ENCODE measurements at regions not wholly inside any gene's neighbourhood (a gene's known extent, or its start where the extent isn't known, plus 50 kb on each side); places are given as distances from the start of the nearest gene placed in this dataset.

DNA sequence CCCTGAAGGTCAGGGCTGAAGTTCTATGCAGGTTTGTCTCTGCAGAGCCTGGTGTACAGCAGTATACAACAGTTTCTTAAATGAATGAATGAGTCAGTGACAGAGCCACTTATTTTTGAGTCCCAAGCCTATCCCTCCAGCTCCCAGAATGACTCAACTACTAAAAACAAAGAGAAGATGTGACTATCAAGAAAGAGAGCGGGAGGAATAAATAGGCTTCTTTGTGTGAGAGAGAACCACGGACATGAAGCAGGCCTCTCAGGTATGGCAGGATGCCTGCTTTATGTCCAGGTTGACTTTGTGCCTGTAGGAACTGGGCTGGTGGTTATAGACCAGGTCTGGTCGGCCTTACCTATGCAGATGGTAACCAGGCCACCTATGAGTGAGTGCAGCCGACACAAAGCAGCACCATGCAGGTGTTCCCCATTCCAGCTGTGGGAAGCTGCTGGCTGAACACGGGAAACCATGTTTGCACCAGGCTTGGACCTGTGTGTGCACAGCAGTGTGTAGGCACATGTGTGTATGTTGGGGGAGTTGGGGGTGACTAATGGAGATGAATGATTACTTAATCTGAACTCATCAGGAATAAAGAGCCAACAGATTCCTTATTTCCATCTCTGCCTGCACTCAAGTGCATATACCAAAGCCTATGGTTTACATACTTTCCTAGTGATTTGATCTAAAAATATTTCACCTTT lies 171.0 kb downstream of the OSR1 start:
- Histone ChIP-seq H3K4me3 (ENCODE audit: control insufficient read depth in 2 of 3, extremely low read depth in 1 of 3, insufficient read depth in 2 of 3, low read depth in 1 of 3, low read length in 3 of 3) (no peak overlapping the region), H3K9me1 (ENCODE audit: control insufficient read depth, extremely low read depth, insufficient read depth, low read length) (no peaks in the 10 kb centered on the region), H3K4me2 (ENCODE audit: control insufficient read depth, extremely low read depth, insufficient read depth, low read depth, low read length) (peak overlapping the region; percentile 52), H3K27ac (ENCODE audit: control insufficient read depth, insufficient read depth, low read length) (peak overlapping the region; percentile 67), H3K4me1 (ENCODE audit: control insufficient read depth, extremely low read depth, insufficient read depth, low read length) (peaks cover 21% of the 10 kb centered on the region), H3K36me3 (ENCODE audit: control insufficient read depth in 2 of 2, extremely low read depth in 1 of 2, insufficient read depth in 2 of 2, low read length in 2 of 2) (no peaks in the 10 kb centered on the region), H3K9me3 (ENCODE audit: control insufficient read depth, low read depth, low read length) (no peaks in the 10 kb centered on the region), H3K9ac (ENCODE audit: control insufficient read depth, extremely low read depth, insufficient read depth, low read length) (peak overlapping the region; percentile 4), H2AFZ (ENCODE audit: control insufficient read depth, low read length) (peak overlapping the region; percentile 31), H3K79me2 (ENCODE audit: control insufficient read depth, insufficient read depth, low read length) (no peaks in the 10 kb centered on the region), H3K27me3 (ENCODE audit: control insufficient read depth, extremely low read depth, insufficient read depth, low read length) (no peaks in the 10 kb centered on the region), H4K20me1 (ENCODE audit: control insufficient read depth, extremely low read depth, insufficient read depth, low read length) (no peaks in the 10 kb centered on the region)
- dilution Hi-C loops (cut with MboI; ENCODE audit: extremely low pct_ligation_motif_present, low sequenced_read_pairs), result no loop called here
- no peak for TF ChIP-seq EZH2 (IDR thresholded peaks at IDR 0.05; ENCODE audit: low read length)
- TF ChIP-seq, protein P1, sequence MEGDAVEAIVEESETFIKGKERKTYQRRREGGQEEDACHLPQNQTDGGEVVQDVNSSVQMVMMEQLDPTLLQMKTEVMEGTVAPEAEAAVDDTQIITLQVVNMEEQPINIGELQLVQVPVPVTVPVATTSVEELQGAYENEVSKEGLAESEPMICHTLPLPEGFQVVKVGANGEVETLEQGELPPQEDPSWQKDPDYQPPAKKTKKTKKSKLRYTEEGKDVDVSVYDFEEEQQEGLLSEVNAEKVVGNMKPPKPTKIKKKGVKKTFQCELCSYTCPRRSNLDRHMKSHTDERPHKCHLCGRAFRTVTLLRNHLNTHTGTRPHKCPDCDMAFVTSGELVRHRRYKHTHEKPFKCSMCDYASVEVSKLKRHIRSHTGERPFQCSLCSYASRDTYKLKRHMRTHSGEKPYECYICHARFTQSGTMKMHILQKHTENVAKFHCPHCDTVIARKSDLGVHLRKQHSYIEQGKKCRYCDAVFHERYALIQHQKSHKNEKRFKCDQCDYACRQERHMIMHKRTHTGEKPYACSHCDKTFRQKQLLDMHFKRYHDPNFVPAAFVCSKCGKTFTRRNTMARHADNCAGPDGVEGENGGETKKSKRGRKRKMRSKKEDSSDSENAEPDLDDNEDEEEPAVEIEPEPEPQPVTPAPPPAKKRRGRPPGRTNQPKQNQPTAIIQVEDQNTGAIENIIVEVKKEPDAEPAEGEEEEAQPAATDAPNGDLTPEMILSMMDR (optimal IDR thresholded peaks at IDR 0.05 in 1 of 3, IDR thresholded peaks at IDR 0.05 in 1 of 3, conservative IDR thresholded peaks at IDR 0.05 in 1 of 3; ENCODE audit: extremely low read depth in 1 of 3, insufficient read depth in 2 of 3, low read length in 3 of 3), result no peak
- DNase-seq (ENCODE audit: low read depth, low spot score), result peak; percentile 36
- FAIRE-seq, result peak; percentile 91

DNA sequence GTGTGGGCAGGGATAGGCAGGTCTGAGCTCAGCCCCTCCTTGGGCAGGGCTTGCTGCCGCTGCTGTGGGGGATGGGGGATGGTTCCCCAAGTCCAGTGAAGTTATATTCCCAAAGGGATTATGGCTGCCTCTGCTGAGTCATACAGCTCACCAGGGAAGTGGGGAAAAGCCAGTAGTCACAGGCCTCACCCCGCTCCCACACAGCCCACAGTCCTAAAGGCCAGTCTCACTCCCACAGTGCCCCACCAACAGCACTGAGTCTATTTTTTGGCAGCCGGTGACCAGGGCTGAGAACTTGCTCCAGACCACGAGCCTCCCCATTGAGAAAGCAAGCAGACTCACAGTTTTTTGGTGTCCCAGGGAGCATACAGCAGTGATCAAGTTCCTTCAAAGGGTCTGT lies 173.3 kb downstream of the OSR1 start:
- no peaks in the 10 kb centered on the region for H3K36me3 ChIP-seq (ENCODE audit: control insufficient read depth in 2 of 2, extremely low read depth in 1 of 2, insufficient read depth in 2 of 2, low read length in 2 of 2)
- dilution Hi-C loops (cut with MboI; ENCODE audit: extremely low pct_ligation_motif_present, low sequenced_read_pairs), result no loop called here
- TF ChIP-seq, protein P1 (optimal IDR thresholded peaks at IDR 0.05 in 1 of 3, IDR thresholded peaks at IDR 0.05 in 1 of 3, conservative IDR thresholded peaks at IDR 0.05 in 1 of 3; ENCODE audit: extremely low read depth in 1 of 3, insufficient read depth in 2 of 3, low read length in 3 of 3), result no peak
- H3K9ac ChIP-seq (ENCODE audit: control insufficient read depth, extremely low read depth, insufficient read depth, low read length), result no peak overlapping the region
- H2AFZ ChIP-seq (ENCODE audit: control insufficient read depth, low read length), result peak overlapping the region; percentile 50
- no peaks in the 10 kb centered on the region for H3K9me1 ChIP-seq (ENCODE audit: control insufficient read depth, extremely low read depth, insufficient read depth, low read length)
- no peaks in the 10 kb centered on the region for H3K27me3 ChIP-seq (ENCODE audit: control insufficient read depth, extremely low read depth, insufficient read depth, low read length)
- H3K4me2 ChIP-seq (ENCODE audit: control insufficient read depth, extremely low read depth, insufficient read depth, low read depth, low read length), result no peak overlapping the region
- no peaks in the 10 kb centered on the region for H4K20me1 ChIP-seq (ENCODE audit: control insufficient read depth, extremely low read depth, insufficient read depth, low read length)
- FAIRE-seq (no peak), DNase-seq (ENCODE audit: low read depth, low spot score) (no peak)
- peaks cover 21% of the 10 kb centered on the region for H3K4me1 ChIP-seq (ENCODE audit: control insufficient read depth, extremely low read depth, insufficient read depth, low read length)
- H3K4me3 ChIP-seq (ENCODE audit: control insufficient read depth in 2 of 3, extremely low read depth in 1 of 3, insufficient read depth in 2 of 3, low read depth in 1 of 3, low read length in 3 of 3), result no peak overlapping the region
- H3K27ac ChIP-seq (ENCODE audit: control insufficient read depth, insufficient read depth, low read length), result no peak overlapping the region
- no peaks in the 10 kb centered on the region for H3K79me2 ChIP-seq (ENCODE audit: control insufficient read depth, insufficient read depth, low read length)
- no peaks in the 10 kb centered on the region for H3K9me3 ChIP-seq (ENCODE audit: control insufficient read depth, low read depth, low read length)

Measured in keratinocyte (primary cell).